Ishikawa (cell line): ENCODE measurements at regions not wholly inside any gene's neighbourhood (a gene's known extent, or its start where the extent isn't known, plus 50 kb on each side); places are given as distances from the start of the nearest gene placed in this dataset.

Experiments
- CEBPB ChIP-seq: IDR thresholded peaks from 2 replicates; pipeline ENCODE4 v1.6.1; 2012
- CREB1 ChIP-seq: IDR thresholded peaks from 2 replicates; pipeline ENCODE4 v1.6.1; 2012; ENCODE audit warnings: low read depth
- EGR1 ChIP-seq: IDR thresholded peaks from 2 replicates; pipeline ENCODE4 v1.6.1; 2012
- EP300 ChIP-seq: IDR thresholded peaks from 2 replicates; pipeline ENCODE4 v1.6.1; 2012; ENCODE audit warnings: borderline replicate concordance
- FOXM1 ChIP-seq: IDR thresholded peaks from 2 replicates; pipeline ENCODE4 v1.6.1; 2012; ENCODE audit warnings: low read depth, borderline replicate concordance
- MAX ChIP-seq: IDR thresholded peaks from 2 replicates; pipeline ENCODE4 v1.6.1; 2012
- NFIC ChIP-seq: IDR thresholded peaks from 2 replicates; pipeline ENCODE4 v1.6.1; 2012
- RAD21 ChIP-seq: IDR thresholded peaks from 2 replicates; pipeline ENCODE4 v1.6.1; 2012; ENCODE audit warnings: low read depth
- REST ChIP-seq: IDR thresholded peaks from 2 replicates; pipeline ENCODE4 v1.6.1; 2012; ENCODE audit warnings: low read depth, mild to moderate bottlenecking
- TAF1 ChIP-seq: IDR thresholded peaks from 2 replicates; pipeline ENCODE4 v1.6.1; 2012; ENCODE audit warnings: low read depth, mild to moderate bottlenecking
- TCF12 ChIP-seq: IDR thresholded peaks from 2 replicates; pipeline ENCODE4 v1.6.1; 2012; ENCODE audit warnings: low read depth
- TEAD4 ChIP-seq: IDR thresholded peaks from 2 replicates; pipeline ENCODE4 v1.6.1; 2012
- USF1 ChIP-seq: IDR thresholded peaks from 2 replicates; pipeline ENCODE4 v1.6.1; 2012
- YY1 ChIP-seq: IDR thresholded peaks from 2 replicates; pipeline ENCODE4 v1.6.1; 2012; ENCODE audit warnings: low read depth
- ZBTB7A ChIP-seq: IDR thresholded peaks from 2 replicates; pipeline ENCODE4 v1.6.1; 2012; ENCODE audit warnings: low read depth

- TF ChIP-seq YY1 = no peak
Measured at GRCh38 chr5:162719720-162720119, 652.1 kb downstream of the GABRG2 start.

GRCh38 chr5:162721125-162721524 is 653.6 kb downstream of the GABRG2 start:
- TF ChIP-seq FOXM1 = no peak
- TF ChIP-seq RAD21 = no peak
- no peak for TF ChIP-seq REST
- no peak for TF ChIP-seq USF1
- TF ChIP-seq EP300 = no peak
- no peak for TF ChIP-seq CREB1
- no peak for TF ChIP-seq MAX
- no peak for TF ChIP-seq NFIC
- no peak for TF ChIP-seq ZBTB7A
- TF ChIP-seq CEBPB = no peak

- TF ChIP-seq YY1 (no peak), CREB1 (no peak), TAF1 (no peak), NFIC (no peak), REST (no peak), TEAD4 (no peak), CEBPB (no peak), MAX (no peak), RAD21 (no peak), EGR1 (no peak), FOXM1 (no peak), TCF12 (no peak), ZBTB7A (no peak)
Measured at GRCh38 chr5:162752612-162753011, 684.8 kb upstream of the CCNG1 start.

- TF ChIP-seq YY1 = no peak
- no peak for TF ChIP-seq FOXM1
- TF ChIP-seq TAF1 = no peak
- no peak for TF ChIP-seq CREB1
- no peak for TF ChIP-seq USF1
- TF ChIP-seq CEBPB = no peak
- no peak for TF ChIP-seq NFIC
- no peak for TF ChIP-seq EP300
- TF ChIP-seq TCF12 = no peak
- no peak for TF ChIP-seq TEAD4
Measured at GRCh38 chr5:162762119-162762518, 675.3 kb upstream of the CCNG1 start.

- TF ChIP-seq MAX = no peak
- no peak for TF ChIP-seq CREB1
- no peak for TF ChIP-seq NFIC
- no peak for TF ChIP-seq USF1
- no peak for TF ChIP-seq EP300
- TF ChIP-seq TAF1 = no peak
- no peak for TF ChIP-seq EGR1
Measured at GRCh38 chr5:162769019-162769418, 668.4 kb upstream of the CCNG1 start.

- TF ChIP-seq FOXM1 = no peak
- no peak for TF ChIP-seq CEBPB
- TF ChIP-seq USF1 = no peak
- no peak for TF ChIP-seq MAX
- no peak for TF ChIP-seq YY1
- TF ChIP-seq TEAD4 = no peak
Measured at GRCh38 chr5:162785673-162786072, 651.7 kb upstream of the CCNG1 start.
